Body of pancreas (tissue), 4 donors: ENCODE measurements at regions not wholly inside any gene's neighbourhood (a gene's known extent, or its start where the extent isn't known, plus 50 kb on each side); places are given as distances from the start of the nearest gene placed in this dataset.
A peak's percentile ranks its signal among the peaks of the same experiment; 100 is the strongest.

Experiments used
- ATAC-seq: fragments of 150-250 bp; one replicate; pipeline ENCODE4 v1.9.1; 2016
- DNase-seq, 4 donors: peaks; one replicate each; pipeline ENCODE4 v3.0.0-alpha.2; 2019
- H3K27ac ChIP-seq, 4 donors: fragments of 200-600 bp; sonication (generic); 1 replicate in 3 of 4; 2 replicates in 1 of 4; pipeline versions ENCODE4 v1.5.1 to v1.6.1; 2016 to 2019; ENCODE audit warnings: mild to moderate bottlenecking in 1 of 4, mixed read lengths in 1 of 4, moderate library complexity in 1 of 4
- H3K27me3 ChIP-seq, 2 donors: fragments of 200-600 bp; sonication (generic); one replicate each; pipeline ENCODE4 v1.6.0; 2016; ENCODE audit warnings: mild to moderate bottlenecking in 1 of 2
- H3K36me3 ChIP-seq, 2 donors: fragments of 200-600 bp; sonication (generic); replicated peaks in 1 of 2; 2 replicates each; pipeline ENCODE4 v1.5.1; 2016; ENCODE audit warnings: low read depth in 2 of 2; ENCODE audit not compliant: insufficient read depth in 1 of 2
- H3K4me1 ChIP-seq: fragments of 200-600 bp; sonication (generic); one replicate; pipeline ENCODE4 v1.6.0; 2016
- H3K4me3 ChIP-seq, 2 donors: fragments of 200-600 bp; sonication (generic); 1 replicate in 1 of 2; 2 replicates in 1 of 2; pipeline ENCODE4 v1.5.1; 2016 to 2019
- H3K9me3 ChIP-seq, 3 donors: fragments of 200-600 bp; sonication (generic); 1 replicate in 2 of 3; 2 replicates in 1 of 3; pipeline ENCODE4 v1.5.1; 2016
- POLR2A ChIP-seq, 3 donors: fragments of 450-650 bp; IDR thresholded peaks; one replicate each; pipeline ENCODE4 v1.6.1; 2016; ENCODE audit warnings: antibody characterized with exemption in 3 of 3, mild to moderate bottlenecking in 2 of 3
- WGBS, 2 donors: methylation state at CpG; one replicate each; pipeline ENCODE4 v1.1.5; 2017; 5-methylcytosine and 5-hydroxymethylcytosine counted together
- intact Hi-C: fragments of 100-400 bp; cut with DNase I; formaldehyde crosslinking; loops from one replicate; pipeline ENCODE4 v1.15.1; 2023
- TF ChIP-seq, protein P1 (sequence below), 7 experiments: fragments of 450-650 bp in 4 of 7; fragments of 200-600 bp in 3 of 7; sonication (generic) in 3 of 7; IDR thresholded peaks; one replicate each; pipeline ENCODE4 v1.5.1; 2016 to 2019; ENCODE audit warnings: antibody characterized with exemption in 7 of 7

DNA sequence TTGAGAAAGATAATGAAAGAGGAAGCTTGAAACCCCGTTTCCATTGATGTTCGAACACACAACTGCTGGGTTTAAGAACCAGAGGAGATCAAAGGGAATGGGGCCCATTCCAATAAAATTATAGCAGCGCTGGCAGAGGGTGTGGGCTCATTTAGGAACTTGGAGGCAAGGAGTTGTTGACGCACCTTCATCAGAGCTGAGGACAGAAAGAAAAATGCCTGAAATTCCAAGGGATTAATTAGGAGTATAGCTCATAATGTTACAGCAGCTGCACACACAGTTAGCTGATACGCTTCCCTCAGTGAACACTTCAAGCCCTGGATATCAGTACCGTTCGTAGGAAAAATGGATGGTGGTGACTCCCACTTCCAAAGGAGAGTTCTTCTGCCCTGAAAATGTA, 127.2 kb downstream of the AXIN2 start:
- Histone ChIP-seq H3K27me3 (no peaks in the 10 kb centered on the region), H3K4me3 (no peak overlapping the region), H3K27ac (no peak overlapping the region), H3K36me3 (no peaks in the 10 kb centered on the region), H3K9me3 (no peaks in the 10 kb centered on the region), H3K4me1 (no peaks in the 10 kb centered on the region)
- WGBS, 2 donors = 67 to 77% methylated on average over 7 of the region's 7 CpGs
- TF ChIP-seq, protein P1, sequence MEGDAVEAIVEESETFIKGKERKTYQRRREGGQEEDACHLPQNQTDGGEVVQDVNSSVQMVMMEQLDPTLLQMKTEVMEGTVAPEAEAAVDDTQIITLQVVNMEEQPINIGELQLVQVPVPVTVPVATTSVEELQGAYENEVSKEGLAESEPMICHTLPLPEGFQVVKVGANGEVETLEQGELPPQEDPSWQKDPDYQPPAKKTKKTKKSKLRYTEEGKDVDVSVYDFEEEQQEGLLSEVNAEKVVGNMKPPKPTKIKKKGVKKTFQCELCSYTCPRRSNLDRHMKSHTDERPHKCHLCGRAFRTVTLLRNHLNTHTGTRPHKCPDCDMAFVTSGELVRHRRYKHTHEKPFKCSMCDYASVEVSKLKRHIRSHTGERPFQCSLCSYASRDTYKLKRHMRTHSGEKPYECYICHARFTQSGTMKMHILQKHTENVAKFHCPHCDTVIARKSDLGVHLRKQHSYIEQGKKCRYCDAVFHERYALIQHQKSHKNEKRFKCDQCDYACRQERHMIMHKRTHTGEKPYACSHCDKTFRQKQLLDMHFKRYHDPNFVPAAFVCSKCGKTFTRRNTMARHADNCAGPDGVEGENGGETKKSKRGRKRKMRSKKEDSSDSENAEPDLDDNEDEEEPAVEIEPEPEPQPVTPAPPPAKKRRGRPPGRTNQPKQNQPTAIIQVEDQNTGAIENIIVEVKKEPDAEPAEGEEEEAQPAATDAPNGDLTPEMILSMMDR (IDR thresholded peaks at IDR 0.05) = no peak
- no peak for TF ChIP-seq POLR2A (IDR thresholded peaks at IDR 0.05)
- ATAC-seq (no peak), DNase-seq (no peak)
- intact Hi-C loops = no loop called here

DNA sequence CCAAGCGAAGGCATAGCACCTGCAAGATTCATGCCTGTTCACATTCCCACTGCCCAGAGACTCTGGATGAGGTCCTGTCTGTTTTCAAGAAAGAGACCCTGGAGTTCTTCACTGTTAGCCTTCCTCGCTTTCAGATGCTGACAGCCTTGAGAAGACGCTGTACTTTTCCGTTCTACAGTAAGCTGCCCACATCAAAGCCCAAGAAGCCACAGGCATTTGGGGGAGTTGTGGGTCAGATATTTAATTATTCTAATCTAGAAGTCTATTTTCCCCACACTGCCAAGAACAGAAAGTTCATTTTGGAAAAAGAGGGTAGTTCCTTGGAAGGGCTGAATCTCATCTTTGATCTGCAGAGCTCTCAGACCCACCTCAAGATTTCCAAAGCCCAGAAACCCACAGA, 127.9 kb downstream of the AXIN2 start:
- no peaks in the 10 kb centered on the region for H3K9me3 ChIP-seq
- DNase-seq (peak in 1 of 4 donors; percentile 13), ATAC-seq (no peak)
- H3K27ac ChIP-seq = no peak overlapping the region
- H3K36me3 ChIP-seq = no peaks in the 10 kb centered on the region
- intact Hi-C loops = no loop called here
- no peaks in the 10 kb centered on the region for H3K27me3 ChIP-seq
- TF ChIP-seq POLR2A (IDR thresholded peaks at IDR 0.05) = no peak
- TF ChIP-seq, protein P1 (IDR thresholded peaks at IDR 0.05) = no peak
- no peaks in the 10 kb centered on the region for H3K4me1 ChIP-seq
- WGBS, 2 donors = 85 to 86% methylated on average over 4 of the region's 4 CpGs
- H3K4me3 ChIP-seq = no peak overlapping the region

DNA sequence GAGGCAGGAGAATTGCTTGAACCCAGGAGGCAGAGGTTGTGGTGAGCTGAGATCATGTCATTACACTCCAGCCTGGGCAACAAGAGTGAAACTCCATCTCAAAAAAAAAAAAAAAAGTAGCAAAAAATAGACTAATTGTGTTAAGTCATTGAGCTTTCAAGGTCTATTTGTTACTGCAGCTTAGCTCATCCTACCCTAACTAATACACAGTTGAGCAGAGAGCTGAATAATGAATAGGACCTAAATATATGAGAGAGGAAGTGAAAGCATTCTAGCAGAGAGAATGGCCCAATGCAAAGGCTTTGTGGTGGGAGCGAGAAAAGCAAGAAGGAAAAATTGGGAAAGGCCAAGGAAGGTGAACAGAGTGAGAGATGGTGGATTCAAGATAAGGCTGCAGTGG, 128.3 kb downstream of the AXIN2 start:
- ATAC-seq (no peak), DNase-seq (no peak)
- no peaks in the 10 kb centered on the region for H3K27me3 ChIP-seq
- WGBS, 2 donors = 80 to 97% methylated on average over 1 of the region's 1 CpG
- H3K36me3 ChIP-seq = no peaks in the 10 kb centered on the region
- TF ChIP-seq POLR2A (IDR thresholded peaks at IDR 0.05) = no peak
- TF ChIP-seq, protein P1 (IDR thresholded peaks at IDR 0.05) = no peak
- H3K27ac ChIP-seq = no peak overlapping the region
- no peaks in the 10 kb centered on the region for H3K4me1 ChIP-seq
- H3K9me3 ChIP-seq = no peaks in the 10 kb centered on the region
- intact Hi-C loops = no loop called here
- no peak overlapping the region for H3K4me3 ChIP-seq

DNA sequence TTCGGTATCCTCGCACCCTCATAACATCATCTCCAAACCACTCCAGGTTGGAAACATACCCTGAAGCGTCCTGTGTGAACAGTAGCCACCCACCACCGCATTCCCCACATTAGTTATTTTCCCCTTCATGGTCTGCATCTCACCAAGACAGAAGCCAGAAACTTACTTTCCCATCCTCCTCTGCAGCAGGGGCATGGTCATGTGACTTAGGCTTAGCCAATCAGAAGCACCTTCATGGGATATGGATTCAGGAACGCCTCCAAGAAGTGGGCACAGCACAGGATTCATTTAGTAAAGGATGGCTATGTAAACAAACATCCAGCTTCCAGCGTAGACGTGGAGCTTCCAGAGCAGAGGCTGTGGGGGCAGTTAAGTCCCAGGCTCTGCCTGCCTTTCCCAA, 130.3 kb downstream of the AXIN2 start:
- WGBS, 2 donors = 67 to 83% methylated on average over 7 of the region's 7 CpGs
- Histone ChIP-seq H3K9me3 (no peaks in the 10 kb centered on the region), H3K4me1 (no peaks in the 10 kb centered on the region), H3K27me3 (no peaks in the 10 kb centered on the region), H3K27ac (no peak overlapping the region), H3K36me3 (no peaks in the 10 kb centered on the region), H3K4me3 (no peak overlapping the region)
- intact Hi-C loops = no loop called here
- TF ChIP-seq, protein P1 (IDR thresholded peaks at IDR 0.05) = no peak
- ATAC-seq (no peak), DNase-seq (no peak)

DNA sequence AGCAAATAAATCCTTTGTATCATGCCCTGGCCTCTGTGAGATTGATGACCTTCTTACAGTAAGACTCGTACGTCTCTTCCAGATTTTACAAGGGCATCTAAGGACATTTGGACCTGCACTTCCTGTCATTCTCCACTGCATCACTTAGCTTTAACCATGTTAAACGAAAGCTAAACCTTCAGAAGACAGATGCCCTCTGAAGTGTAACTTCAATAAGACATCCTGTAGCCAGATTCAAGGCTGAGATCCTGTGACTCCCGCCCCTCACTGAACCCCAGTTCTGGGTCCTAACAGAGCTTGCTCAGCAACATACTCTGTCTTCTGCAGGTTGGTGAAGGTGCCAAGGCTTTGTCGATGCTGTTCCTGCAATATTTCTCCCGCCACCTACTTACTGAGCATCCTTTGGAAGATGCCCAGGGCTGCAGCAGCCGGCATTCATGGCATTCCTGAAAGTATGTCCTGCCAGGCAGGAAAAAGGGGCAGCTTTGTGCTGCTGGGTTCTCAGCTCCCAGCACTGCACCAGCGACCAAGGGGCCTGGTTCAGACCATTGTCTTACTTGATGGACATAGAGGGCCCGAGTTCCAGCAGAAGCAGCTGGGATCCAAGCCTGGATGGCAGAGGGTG, 131.1 kb downstream of the AXIN2 start:
- intact Hi-C loops = no loop called here
- DNase-seq = no peak
- Histone ChIP-seq H3K27ac (no peak overlapping the region), H3K36me3 (no peaks in the 10 kb centered on the region), H3K4me1 (no peaks in the 10 kb centered on the region), H3K27me3 (no peaks in the 10 kb centered on the region), H3K4me3 (no peak overlapping the region), H3K9me3 (no peaks in the 10 kb centered on the region)
- 52 to 54% methylated on average over 8 to 9 of the region's 9 CpGs for WGBS, 2 donors
- no peak for ATAC-seq
- TF ChIP-seq, protein P1 (IDR thresholded peaks at IDR 0.05) = no peak
- TF ChIP-seq POLR2A (IDR thresholded peaks at IDR 0.05) = no peak
